Parathyroid adenoma (tissue), 2 donors: ENCODE measurements at regions not wholly inside any gene's neighbourhood (a gene's known extent, or its start where the extent isn't known, plus 50 kb on each side); places are given as distances from the start of the nearest gene placed in this dataset.

Experiments
- H2AFZ ChIP-seq: fragments of 300-600 bp; sonication (generic); one replicate; pipeline ENCODE4 v1.7.0; 2017; ENCODE audit warnings: antibody characterized with exemption, mild to moderate bottlenecking
- H3K27ac ChIP-seq: fragments of 300-600 bp; sonication (generic); one replicate; pipeline ENCODE4 v1.7.0; 2017
- H3K27me3 ChIP-seq: fragments of 300-600 bp; sonication (generic); one replicate; pipeline ENCODE4 v1.7.0; 2017; ENCODE audit warnings: low read length; ENCODE audit not compliant: control insufficient read depth, insufficient read depth
- H3K36me3 ChIP-seq: fragments of 300-600 bp; sonication (generic); one replicate; pipeline ENCODE4 v1.7.0; 2017; ENCODE audit warnings: low read length; ENCODE audit not compliant: control insufficient read depth, insufficient read depth
- H3K4me1 ChIP-seq: fragments of 300-600 bp; sonication (generic); one replicate; pipeline ENCODE4 v1.7.0; 2017; ENCODE audit warnings: control low read depth
- H3K4me2 ChIP-seq: fragments of 300-600 bp; sonication (generic); one replicate; pipeline ENCODE4 v1.7.0; 2017; ENCODE audit warnings: low read length
- H3K4me3 ChIP-seq: fragments of 300-600 bp; sonication (generic); one replicate; pipeline ENCODE4 v1.7.0; 2017; ENCODE audit warnings: low read depth, low read length
- H3K79me2 ChIP-seq: fragments of 300-600 bp; sonication (generic); one replicate; pipeline ENCODE4 v1.7.0; 2017; ENCODE audit warnings: control low read depth
- H3K9ac ChIP-seq: fragments of 300-600 bp; sonication (generic); one replicate; pipeline ENCODE4 v1.7.0; 2017; ENCODE audit warnings: mild to moderate bottlenecking
- H3K9me3 ChIP-seq: fragments of 300-600 bp; sonication (generic); one replicate; pipeline ENCODE4 v1.7.0; 2017; ENCODE audit warnings: low read length; ENCODE audit not compliant: control insufficient read depth
- CTCF ChIP-seq: fragments of 300-600 bp; sonication (generic); IDR thresholded peaks from one replicate; pipeline ENCODE4 v1.7.0; 2017; ENCODE audit warnings: antibody characterized with exemption, mild to moderate bottlenecking
- donor health status: primary hyperparathyroidism.

- Histone ChIP-seq H3K4me1 (no peaks in the 10 kb centered on the region), H2AFZ (peak overlapping the region; percentile 40), H3K9ac (no peak overlapping the region), H3K27me3 (no peaks in the 10 kb centered on the region), H3K36me3 (no peaks in the 10 kb centered on the region), H3K9me3 (no peaks in the 10 kb centered on the region), H3K27ac (no peak overlapping the region), H3K4me2 (no peak overlapping the region), H3K4me3 (no peak overlapping the region), H3K79me2 (no peaks in the 10 kb centered on the region)
- TF ChIP-seq CTCF = no peak
These were observed 541.4 kb upstream of the ATP2B1 start for GRCh38 chr12:90250042-90250441.

- no peak for TF ChIP-seq CTCF
- Histone ChIP-seq H3K4me2 (no peak overlapping the region), H3K9ac (no peak overlapping the region), H3K9me3 (no peaks in the 10 kb centered on the region), H3K79me2 (no peaks in the 10 kb centered on the region), H3K27me3 (no peaks in the 10 kb centered on the region), H3K4me3 (no peak overlapping the region), H2AFZ (no peak overlapping the region), H3K36me3 (no peaks in the 10 kb centered on the region), H3K27ac (no peak overlapping the region), H3K4me1 (no peaks in the 10 kb centered on the region)
These were observed 538.0 kb upstream of the ATP2B1 start for GRCh38 chr12:90246688-90247087.

DNA sequence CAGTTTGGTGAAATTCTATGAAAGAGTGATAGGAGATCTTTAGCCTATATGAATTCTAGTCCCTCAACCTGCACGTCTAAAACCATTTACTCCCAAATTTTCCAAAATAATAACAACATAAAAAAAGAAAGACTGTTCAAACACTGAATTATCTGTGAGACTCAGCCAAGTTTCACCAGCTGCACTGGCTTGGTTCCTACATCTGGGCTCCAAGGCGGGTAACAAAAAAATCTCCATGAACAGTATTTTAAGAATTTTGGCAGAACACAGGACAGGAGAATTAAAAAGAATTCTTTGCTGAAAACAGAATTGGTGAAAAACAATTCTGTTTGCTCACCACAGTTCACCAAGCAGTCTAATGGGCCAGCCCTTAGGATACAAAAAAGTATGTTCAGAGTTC, 536.8 kb upstream of the ATP2B1 start:
- no peaks in the 10 kb centered on the region for H3K36me3 ChIP-seq
- no peak overlapping the region for H3K27ac ChIP-seq
- no peak for TF ChIP-seq CTCF
- H3K9me3 ChIP-seq = no peaks in the 10 kb centered on the region
- H3K4me3 ChIP-seq = no peak overlapping the region
- H3K79me2 ChIP-seq = no peaks in the 10 kb centered on the region
- no peak overlapping the region for H3K4me2 ChIP-seq
- H3K27me3 ChIP-seq = no peaks in the 10 kb centered on the region
- H3K4me1 ChIP-seq = no peaks in the 10 kb centered on the region
- H2AFZ ChIP-seq = no peak overlapping the region
- H3K9ac ChIP-seq = no peak overlapping the region

DNA sequence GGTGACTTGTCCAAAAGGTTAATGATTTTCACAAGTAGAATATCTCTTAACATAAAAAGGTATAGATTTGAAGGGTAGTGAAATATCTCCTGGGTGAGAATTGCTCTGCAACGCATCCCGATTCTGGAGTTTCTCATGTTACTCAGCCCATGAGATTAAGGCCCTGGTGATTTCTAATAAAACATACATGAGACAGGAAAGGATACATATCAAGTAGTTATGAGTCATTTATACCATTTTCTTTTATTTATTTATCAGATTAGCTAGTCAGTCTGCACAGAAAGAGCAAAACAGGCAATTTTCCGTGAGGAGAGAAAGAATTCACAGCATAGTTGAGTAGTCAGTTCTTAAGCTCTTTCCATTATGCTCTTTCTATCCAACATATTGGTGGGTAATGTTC, 535.6 kb upstream of the ATP2B1 start:
- Histone ChIP-seq H3K9me3 (no peaks in the 10 kb centered on the region), H3K4me3 (no peak overlapping the region), H3K79me2 (no peaks in the 10 kb centered on the region), H3K27me3 (no peaks in the 10 kb centered on the region), H3K36me3 (no peaks in the 10 kb centered on the region), H2AFZ (no peak overlapping the region), H3K27ac (no peak overlapping the region), H3K4me1 (no peaks in the 10 kb centered on the region), H3K4me2 (no peak overlapping the region), H3K9ac (no peak overlapping the region)
- TF ChIP-seq CTCF = no peak

GRCh38 chr12:90243211-90243610, 534.6 kb upstream of the ATP2B1 start:
- Histone ChIP-seq H3K79me2 (no peaks in the 10 kb centered on the region), H3K9me3 (no peaks in the 10 kb centered on the region), H3K27me3 (no peaks in the 10 kb centered on the region), H3K4me2 (no peak overlapping the region), H3K36me3 (no peaks in the 10 kb centered on the region), H3K4me1 (no peaks in the 10 kb centered on the region), H3K9ac (no peak overlapping the region), H3K27ac (no peak overlapping the region), H3K4me3 (no peak overlapping the region), H2AFZ (no peak overlapping the region)
- no peak for TF ChIP-seq CTCF
